ENCODE measurements at regions not wholly inside any gene's neighbourhood (a gene's known extent, or its start where the extent isn't known, plus 50 kb on each side); places are given as distances from the start of the nearest gene placed in this dataset.

GRCh38 chr2:7280790-7281189 lies 363.6 kb downstream of the RNF144A start:
- H3K9me3 Mint-ChIP-seq = peaks cover 0 to 3% (median 2%) of the 10 kb centered on the region in 7 donors
- Histone ChIP-seq H3K27me3 (ENCODE audit: control insufficient read depth in 2 of 2, insufficient read depth in 2 of 2, low read length in 2 of 2) (no peaks in the 10 kb centered on the region), H3K9me3 (replicated peaks in 1 of 2; ENCODE audit: control insufficient read depth in 1 of 2, insufficient read depth in 1 of 2, low read length in 2 of 2) (no peaks in the 10 kb centered on the region), H4K20me1 (ENCODE audit: insufficient read depth, low read length) (no peaks in the 10 kb centered on the region), H2AFZ (ENCODE audit: insufficient read depth, low read depth, low read length, poor library complexity, severe bottlenecking) (no peak overlapping the region), H3K4me1 (ENCODE audit: control insufficient read depth in 1 of 2, insufficient read depth in 2 of 2, low read length in 2 of 2) (no peaks in the 10 kb centered on the region), H3K4me3 (replicated peaks in 1 of 3; ENCODE audit: low read depth in 2 of 3, low read length in 3 of 3) (no peak overlapping the region), H3K4me2 (replicated peaks; ENCODE audit: extremely low read depth, low read length, poor library complexity, severe bottlenecking) (no peak overlapping the region), H3K9ac (ENCODE audit: insufficient read depth, low read length, poor library complexity, severe bottlenecking) (no peak overlapping the region), H3K27ac (ENCODE audit: low read depth in 1 of 2, low read length in 2 of 2) (no peak overlapping the region), H3K36me3 (replicated peaks in 1 of 2; ENCODE audit: control insufficient read depth in 1 of 2, insufficient read depth in 2 of 2, low read length in 2 of 2) (no peaks in the 10 kb centered on the region), H3K79me2 (ENCODE audit: insufficient read depth, low read length) (no peaks in the 10 kb centered on the region)
- DNase-seq = no peak
- no peaks in the 10 kb centered on the region for H3K36me3 Mint-ChIP-seq
- no peak for TF ChIP-seq CTCF (IDR thresholded peaks at IDR 0.05)
- H3K4me3 Mint-ChIP-seq = no peak overlapping the region
- H3K27ac Mint-ChIP-seq = no peak overlapping the region
- intact Hi-C loops (cut with micrococcal nuclease) = no loop called here
- no CpG with 5 or more reads among the region's 3 CpGs for WGBS (ENCODE audit: insufficient coverage)
- peaks cover 2 to 4% (median 3%) of the 10 kb centered on the region in 3 donors for H3K27me3 Mint-ChIP-seq (ENCODE audit: low read depth in 3 of 3)
- H3K4me1 Mint-ChIP-seq = no peaks in the 10 kb centered on the region

DNA sequence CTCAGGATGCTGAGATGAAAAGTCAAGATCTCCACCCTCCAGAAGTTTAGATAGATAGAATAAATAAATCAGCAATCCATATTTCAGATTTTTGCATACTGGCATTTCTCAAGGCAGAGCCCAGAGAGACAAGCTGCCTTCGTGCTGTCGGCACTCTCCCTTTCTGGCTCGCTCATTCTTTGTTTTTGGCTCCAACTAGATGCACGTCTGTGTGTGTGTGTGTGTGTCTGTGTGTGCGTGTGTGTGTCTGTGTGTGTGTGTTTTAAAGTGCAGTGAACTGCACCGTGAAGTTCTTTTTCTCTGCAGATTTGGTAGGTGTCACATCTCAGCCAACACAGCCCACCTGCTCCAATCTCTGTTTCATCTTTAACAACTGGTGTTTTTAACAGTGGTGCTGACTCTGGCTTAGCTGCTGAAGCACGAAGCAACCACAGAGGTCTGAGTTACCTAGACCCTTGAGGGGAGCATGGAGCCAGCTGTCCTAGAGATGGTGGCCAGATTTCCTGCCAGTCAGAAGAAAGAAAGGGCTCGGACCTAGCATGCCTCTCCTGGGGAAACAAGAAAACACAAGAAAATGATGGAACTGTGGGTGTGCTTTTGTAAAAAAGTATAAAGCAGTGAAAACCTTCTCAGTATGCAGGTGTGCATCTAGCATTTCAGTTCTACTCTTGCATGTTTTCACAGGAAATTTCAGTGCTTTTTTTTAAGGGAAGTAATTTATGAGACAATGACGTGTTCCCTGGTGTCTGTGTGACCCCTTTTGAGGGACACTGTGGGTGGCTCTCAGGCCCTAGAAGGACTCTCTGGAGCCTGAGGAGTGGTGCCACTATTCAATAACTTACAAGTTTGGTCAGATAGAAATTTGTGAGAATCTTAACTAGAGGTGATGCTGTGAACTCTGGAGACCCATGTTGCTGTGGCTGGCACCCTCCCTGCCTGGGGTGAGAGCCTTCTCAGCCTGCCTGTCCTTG lies 364.3 kb downstream of the RNF144A start:
- Histone ChIP-seq H3K4me1 (ENCODE audit: control insufficient read depth in 1 of 2, insufficient read depth in 2 of 2, low read length in 2 of 2) (no peaks in the 10 kb centered on the region), H3K27me3 (ENCODE audit: control insufficient read depth in 2 of 2, insufficient read depth in 2 of 2, low read length in 2 of 2) (no peaks in the 10 kb centered on the region), H3K79me2 (ENCODE audit: insufficient read depth, low read length) (no peaks in the 10 kb centered on the region), H3K9me3 (replicated peaks in 1 of 2; ENCODE audit: control insufficient read depth in 1 of 2, insufficient read depth in 1 of 2, low read length in 2 of 2) (no peaks in the 10 kb centered on the region), H4K20me1 (ENCODE audit: insufficient read depth, low read length) (no peaks in the 10 kb centered on the region), H3K4me2 (replicated peaks; ENCODE audit: extremely low read depth, low read length, poor library complexity, severe bottlenecking) (no peak overlapping the region), H3K36me3 (replicated peaks in 1 of 2; ENCODE audit: control insufficient read depth in 1 of 2, insufficient read depth in 2 of 2, low read length in 2 of 2) (no peaks in the 10 kb centered on the region), H3K9ac (ENCODE audit: insufficient read depth, low read length, poor library complexity, severe bottlenecking) (no peak overlapping the region), H2AFZ (ENCODE audit: insufficient read depth, low read depth, low read length, poor library complexity, severe bottlenecking) (no peak overlapping the region), H3K27ac (ENCODE audit: low read depth in 1 of 2, low read length in 2 of 2) (no peak overlapping the region), H3K4me3 (replicated peaks in 1 of 3; ENCODE audit: low read depth in 2 of 3, low read length in 3 of 3) (no peak overlapping the region)
- TF ChIP-seq CTCF (IDR thresholded peaks at IDR 0.05) = no peak
- Mint-ChIP-seq H3K9me3 (peaks cover 0 to 3% (median 1%) of the 10 kb centered on the region in 7 donors), H3K27me3 (ENCODE audit: low read depth in 3 of 3) (peaks cover 2 to 4% (median 3%) of the 10 kb centered on the region in 3 donors), H3K4me1 (no peaks in the 10 kb centered on the region), H3K4me3 (no peak overlapping the region), H3K27ac (no peak overlapping the region), H3K36me3 (no peaks in the 10 kb centered on the region)
- DNase-seq = no peak
- intact Hi-C loops (cut with micrococcal nuclease) = no loop called here
- WGBS (ENCODE audit: insufficient coverage) = 73% methylated on average over 5 of the region's 9 CpGs

All from CD14-positive monocyte (primary cell).